Transverse colon (tissue), 4 donors: ENCODE measurements at regions not wholly inside any gene's neighbourhood (a gene's known extent, or its start where the extent isn't known, plus 50 kb on each side); places are given as distances from the start of the nearest gene placed in this dataset.

Source experiments
- DNase-seq: peaks from one replicate; pipeline ENCODE4 v3.0.0-alpha.2; 2019
- H3K27ac ChIP-seq, 4 donors: fragments of 200-600 bp; sonication (generic); 2 replicates each; pipeline ENCODE4 v1.5.1; 2016 to 2018; ENCODE audit warnings: inconsistent platforms in 4 of 4
- H3K27me3 ChIP-seq: fragments of 200-600 bp; sonication (generic); 2 replicates; pipeline ENCODE4 v1.5.1; 2017; ENCODE audit warnings: inconsistent platforms
- H3K36me3 ChIP-seq, 4 donors: fragments of 200-600 bp; sonication (generic); 2 replicates each; pipeline ENCODE4 v1.5.1; 2017 to 2019; ENCODE audit warnings: inconsistent platforms in 4 of 4
- H3K4me1 ChIP-seq, 4 donors: fragments of 200-600 bp; sonication (generic); 2 replicates each; pipeline ENCODE4 v1.5.1; 2017 to 2020; ENCODE audit warnings: inconsistent platforms in 4 of 4
- H3K4me3 ChIP-seq, 4 donors: fragments of 200-600 bp; sonication (generic); 1 replicate in 1 of 4; 2 replicates in 3 of 4; pipeline versions ENCODE4 v1.5.1 to v1.6.1; 2017 to 2019; ENCODE audit warnings: inconsistent platforms in 4 of 4
- H3K9me3 ChIP-seq, 2 donors: fragments of 200-600 bp; sonication (generic); 2 replicates each; pipeline ENCODE4 v1.5.1; 2017 to 2019; ENCODE audit warnings: inconsistent platforms in 2 of 2
- CTCF ChIP-seq, 5 experiments: fragments of 200-600 bp in 3 of 5; fragments of 450-650 bp in 2 of 5; sonication (generic) in 3 of 5; IDR thresholded peaks; 1 replicate in 2 of 5; 2 replicates in 3 of 5; pipeline ENCODE4 v1.5.1; 2016 to 2017; ENCODE audit warnings: antibody characterized with exemption in 5 of 5, inconsistent platforms in 3 of 5, mild to moderate bottlenecking in 2 of 5, moderate library complexity in 1 of 5
- EP300 ChIP-seq: sonication (generic); formaldehyde crosslinking; IDR thresholded peaks from one replicate; pipeline ENCODE4 v1.6.1; 2017; ENCODE audit warnings: antibody characterized with exemption, low read depth
- POLR2A ChIP-seq: fragments of 450-650 bp; IDR thresholded peaks from one replicate; pipeline ENCODE4 v1.6.1; 2016; ENCODE audit warnings: antibody characterized with exemption, mild to moderate bottlenecking, moderate library complexity
- POLR2AphosphoS5 ChIP-seq, 3 donors: sonication (generic); formaldehyde crosslinking; IDR thresholded peaks; one replicate each; pipeline ENCODE4 v1.6.1; 2016; ENCODE audit warnings: antibody characterized with exemption in 3 of 3
- WGBS, 2 donors: methylation state at CpG; one replicate each; pipeline ENCODE4 v1.1.5; 2018; ENCODE audit warnings: low coverage in 1 of 2; 5-methylcytosine and 5-hydroxymethylcytosine counted together
- in situ Hi-C, 4 donors: fragments of 200-750 bp; cut with MboI; loops; one replicate each; pipeline versions ENCODE4 v1.15.0 to v1.15.1; 2017; ENCODE audit warnings: low sequenced_read_pairs in 3 of 4, low pct_ligation_motif_present in 1 of 4, low pct_unique_long_range_greater_than_20kb in 1 of 4
- intact Hi-C: fragments of 100-400 bp; cut with DNase I; formaldehyde crosslinking; loops from one replicate; pipeline ENCODE4 v1.15.1; 2023; ENCODE audit warnings: low total_unique reads

- 96 to 100% methylated on average over 2 of the region's 2 CpGs for WGBS, 2 donors
- Histone ChIP-seq H3K27ac (no peak overlapping the region), H3K27me3 (no peaks in the 10 kb centered on the region), H3K4me1 (no peaks in the 10 kb centered on the region), H3K36me3 (no peaks in the 10 kb centered on the region), H3K9me3 (no peaks in the 10 kb centered on the region), H3K4me3 (no peak overlapping the region)
- no peak for DNase-seq
- intact Hi-C loops = no loop called here
- TF ChIP-seq POLR2A = no peak
- no peak for TF ChIP-seq CTCF (IDR thresholded peaks at IDR 0.05)
- no peak for TF ChIP-seq POLR2AphosphoS5 (IDR thresholded peaks at IDR 0.05)
- TF ChIP-seq EP300 = no peak
- in situ Hi-C loops = no loop called here
Observed at GRCh38 chr4:125722009-125722408, 407.3 kb downstream of the FAT4 start.

- no peaks in the 10 kb centered on the region for H3K27me3 ChIP-seq
- 46 to 53% methylated on average over 3 to 4 of the region's 4 CpGs for WGBS, 2 donors
- intact Hi-C loops = no loop called here
- H3K4me1 ChIP-seq = no peaks in the 10 kb centered on the region
- H3K9me3 ChIP-seq = no peaks in the 10 kb centered on the region
- no peak overlapping the region for H3K4me3 ChIP-seq
- no peak for TF ChIP-seq CTCF (IDR thresholded peaks at IDR 0.05)
- TF ChIP-seq POLR2A = no peak
- H3K27ac ChIP-seq = no peak overlapping the region
- no peaks in the 10 kb centered on the region for H3K36me3 ChIP-seq
- no peak for DNase-seq
- in situ Hi-C loops = loop anchor here in 2 of 4 donors (25.0 kb wide), 1 partner anchor 414 kb away; the partner anchor contains the start of gene FAT4 (in 2 of the 2)
Observed at GRCh38 chr4:125725957-125726525, 411.3 kb downstream of the FAT4 start.

DNA sequence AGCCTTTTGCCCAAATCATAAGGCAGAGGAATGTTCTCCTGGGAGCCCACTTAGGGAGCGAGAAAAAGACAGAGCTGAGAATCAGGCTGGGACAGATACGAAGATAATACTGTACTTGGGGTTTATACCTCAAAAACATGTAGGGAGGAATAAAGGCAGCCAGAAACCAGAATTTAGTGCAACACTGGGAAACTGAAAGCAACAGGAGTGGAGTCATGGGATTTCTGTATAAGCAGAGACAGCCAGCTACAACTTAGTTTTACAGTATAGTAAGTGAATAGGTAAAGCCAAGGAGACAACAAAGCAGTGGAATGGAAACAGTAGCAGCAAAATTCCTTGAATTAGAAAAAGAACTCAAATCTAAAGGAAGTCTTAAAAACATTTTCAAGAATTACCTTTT, 413.2 kb downstream of the FAT4 start:
- intact Hi-C loops (no loop called here), in situ Hi-C loops (loop anchor here in 2 of 4 donors (25.0 kb wide), 1 partner anchor 416 kb away; the partner anchor contains the start of gene FAT4 (in 2 of the 2))
- no peak overlapping the region for H3K27ac ChIP-seq
- H3K27me3 ChIP-seq = no peaks in the 10 kb centered on the region
- H3K36me3 ChIP-seq = no peaks in the 10 kb centered on the region
- H3K4me1 ChIP-seq = no peaks in the 10 kb centered on the region
- H3K9me3 ChIP-seq = no peaks in the 10 kb centered on the region
- TF ChIP-seq POLR2A = no peak
- TF ChIP-seq CTCF (IDR thresholded peaks at IDR 0.05) = no peak
- TF ChIP-seq EP300 = no peak
- TF ChIP-seq POLR2AphosphoS5 (IDR thresholded peaks at IDR 0.05) = no peak
- H3K4me3 ChIP-seq = no peak overlapping the region
- 98% methylated on average over 2 of the region's 2 CpGs; no CpG with 5 or more reads in 1 of the 2 donors for WGBS, 2 donors
- DNase-seq = no peak

GRCh38 chr4:125728568-125728967, 413.8 kb downstream of the FAT4 start:
- Histone ChIP-seq H3K4me1 (no peaks in the 10 kb centered on the region), H3K27ac (no peak overlapping the region), H3K36me3 (no peaks in the 10 kb centered on the region), H3K27me3 (no peaks in the 10 kb centered on the region), H3K9me3 (no peaks in the 10 kb centered on the region), H3K4me3 (no peak overlapping the region)
- DNase-seq = no peak
- WGBS, 2 donors = 59 to 61% methylated on average over 2 of the region's 2 CpGs
- in situ Hi-C loops = loop anchor here in 2 of 4 donors (25.0 kb wide), 1 partner anchor 416 kb away; the partner anchor contains the start of gene FAT4 (in 2 of the 2)
- intact Hi-C loops = no loop called here
- no peak for TF ChIP-seq POLR2AphosphoS5 (IDR thresholded peaks at IDR 0.05)
- TF ChIP-seq POLR2A = no peak
- no peak for TF ChIP-seq CTCF (IDR thresholded peaks at IDR 0.05)
- no peak for TF ChIP-seq EP300
